NCI-H1092 (cell line): ENCODE measurements at regions not wholly inside any gene's neighbourhood (a gene's known extent, or its start where the extent isn't known, plus 50 kb on each side); places are given as distances from the start of the nearest gene placed in this dataset.

ENCODE experiments used
- DNase-seq: peaks from one replicate; lab custom pipeline; 2025; lab: John Stamatoyannopoulos, UW

GRCh38 chr1:162921311-162921710, 60.3 kb upstream of the CCDC190 start:
- DNase-seq: no peak

DNA sequence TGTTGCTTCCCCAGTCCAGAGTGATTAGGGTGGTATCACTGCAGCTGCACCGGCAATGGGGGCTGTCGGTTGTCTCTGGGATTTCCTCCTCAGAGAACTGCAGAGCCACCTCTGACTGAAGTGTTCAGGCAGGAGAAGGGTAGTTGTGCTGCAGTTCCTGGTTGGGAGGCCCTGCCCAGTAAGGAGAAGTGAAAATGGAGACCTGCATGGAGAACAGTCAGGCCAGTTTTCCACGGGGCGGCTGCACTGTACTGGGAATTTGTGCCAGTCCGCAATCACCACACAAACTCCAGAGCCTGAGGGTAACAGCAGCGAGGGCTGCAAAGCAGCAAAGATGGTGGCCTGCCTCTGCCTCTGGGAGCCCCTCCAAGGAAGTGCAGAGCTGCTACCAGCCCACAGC, 58.1 kb upstream of the CCDC190 start:
- no peak for DNase-seq

- no peak for DNase-seq
Measured at GRCh38 chr1:162918151-162918754, 57.3 kb upstream of the CCDC190 start.

DNA sequence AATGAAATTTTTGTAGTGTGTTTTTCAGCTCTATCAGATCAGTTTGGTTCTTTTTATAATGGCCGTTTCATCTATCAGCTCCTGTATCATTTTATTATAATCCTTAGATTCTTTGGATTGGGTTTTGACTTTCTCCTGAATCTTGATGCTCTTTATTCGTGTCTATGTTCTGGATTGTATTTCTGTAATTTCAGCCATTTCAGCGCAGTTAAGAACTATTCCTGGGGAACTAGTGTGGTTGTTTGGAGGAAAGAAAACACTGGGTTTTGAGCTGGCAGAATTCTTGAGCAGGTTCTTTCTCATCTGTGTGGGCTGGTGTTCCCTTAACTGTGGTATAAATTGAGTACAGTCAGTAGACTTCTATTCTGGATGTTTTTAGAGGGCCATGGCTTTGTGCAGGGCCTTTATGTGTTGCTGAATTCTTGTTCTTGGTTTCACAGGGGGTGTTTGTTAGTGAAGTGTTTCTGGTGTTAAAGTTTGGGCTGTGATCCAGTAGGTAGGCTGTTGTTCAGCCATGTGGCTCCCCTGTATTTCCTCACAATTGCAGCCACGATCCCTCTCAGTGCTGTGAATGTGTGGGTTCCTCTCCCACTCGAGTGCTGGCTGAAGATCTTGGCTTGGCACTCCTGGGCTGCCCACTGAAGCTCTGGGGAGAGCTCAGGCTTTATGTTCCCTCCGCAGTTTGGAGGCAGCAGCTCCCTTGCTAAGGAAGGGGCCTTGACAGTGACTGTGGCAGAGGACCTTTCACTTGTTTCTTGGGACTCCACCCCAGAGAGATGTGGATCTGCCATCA, 56.0 kb upstream of the CCDC190 start:
- no peak for DNase-seq

DNA sequence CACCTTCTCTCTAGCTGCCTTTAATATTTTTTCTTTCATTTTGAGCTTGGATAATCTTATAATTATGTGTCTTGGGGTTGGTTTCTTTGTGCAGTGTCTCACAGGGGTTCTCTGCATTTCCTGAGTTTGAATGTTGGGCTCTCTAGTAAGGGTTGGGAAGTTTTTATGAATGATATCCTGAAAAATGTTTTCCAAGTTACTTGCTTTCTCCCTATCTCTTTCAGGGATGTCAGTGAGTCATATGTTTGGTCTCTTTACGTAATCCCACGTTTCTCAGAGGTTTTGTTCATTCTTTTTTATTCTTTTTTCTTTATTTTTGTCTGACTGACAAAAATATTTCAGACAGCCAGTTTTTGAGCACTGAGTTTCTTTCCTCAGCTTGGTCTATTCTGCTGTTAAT, 55.4 kb upstream of the CCDC190 start:
- DNase-seq: no peak

DNA sequence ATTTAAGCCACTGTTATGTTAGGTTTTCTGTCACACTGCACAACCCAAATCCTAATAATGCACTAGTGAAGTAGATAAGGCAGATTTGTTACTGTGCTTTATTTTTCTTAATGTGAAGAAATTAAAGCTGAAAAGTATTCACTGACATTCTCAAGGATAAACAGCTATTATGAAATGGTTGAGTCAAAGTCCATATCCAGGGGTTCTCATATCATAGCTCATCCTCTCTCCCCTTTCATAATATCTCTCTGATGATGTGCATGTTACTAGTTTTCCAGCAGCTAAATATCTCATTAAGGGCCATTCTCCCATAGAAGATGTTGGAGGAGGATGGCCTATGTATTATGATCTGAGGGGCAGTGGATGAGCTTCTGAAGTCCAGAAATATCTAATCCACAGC, 53.6 kb upstream of the CCDC190 start:
- no peak for DNase-seq

- DNase-seq: no peak
Measured at GRCh38 chr1:162913345-162913744, 52.4 kb upstream of the CCDC190 start.

DNA sequence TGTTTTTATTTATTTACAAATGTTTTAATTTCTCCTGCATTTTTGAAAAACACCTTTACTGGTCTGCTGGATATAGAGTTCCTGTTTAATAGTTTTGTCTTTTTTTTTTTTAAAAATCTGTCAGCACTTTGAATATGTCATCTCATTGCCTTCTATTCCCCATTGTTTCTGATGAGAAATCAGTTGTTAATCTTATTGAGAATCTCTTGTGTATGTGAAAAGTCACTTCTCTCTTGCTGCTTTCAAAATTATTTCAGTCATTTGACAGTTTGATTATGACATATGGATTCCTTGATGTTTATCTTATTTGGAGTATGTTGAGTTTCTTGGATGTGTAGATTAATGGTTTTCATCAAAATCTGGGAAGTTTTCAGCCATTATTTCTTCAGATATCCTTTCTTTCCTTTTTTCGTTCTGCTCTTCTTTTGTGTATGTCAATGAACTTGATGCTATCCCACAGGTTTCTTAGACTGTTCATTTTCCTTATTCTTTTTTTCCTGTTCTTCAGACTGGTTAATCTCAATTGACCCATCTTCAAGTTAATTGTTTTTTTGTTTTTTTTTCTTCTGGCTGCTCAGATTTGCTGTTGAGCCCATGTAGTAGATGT, 51.2 kb upstream of the CCDC190 start:
- DNase-seq: no peak
